Endothelial cell of hepatic sinusoid (primary cell): ENCODE measurements at regions not wholly inside any gene's neighbourhood (a gene's known extent, or its start where the extent isn't known, plus 50 kb on each side); places are given as distances from the start of the nearest gene placed in this dataset.
"Not testable (repeated sequence)": the region's sequence is repeated elsewhere in the genome, so short reads cannot be mapped to it uniquely, and the experiment has no call there.

Source experiments
- in situ Hi-C: cut with HindIII; loops from 2 replicates; pipeline ENCODE4 v1.10.0; 2017; ENCODE audit warnings: low sequenced_read_pairs

DNA sequence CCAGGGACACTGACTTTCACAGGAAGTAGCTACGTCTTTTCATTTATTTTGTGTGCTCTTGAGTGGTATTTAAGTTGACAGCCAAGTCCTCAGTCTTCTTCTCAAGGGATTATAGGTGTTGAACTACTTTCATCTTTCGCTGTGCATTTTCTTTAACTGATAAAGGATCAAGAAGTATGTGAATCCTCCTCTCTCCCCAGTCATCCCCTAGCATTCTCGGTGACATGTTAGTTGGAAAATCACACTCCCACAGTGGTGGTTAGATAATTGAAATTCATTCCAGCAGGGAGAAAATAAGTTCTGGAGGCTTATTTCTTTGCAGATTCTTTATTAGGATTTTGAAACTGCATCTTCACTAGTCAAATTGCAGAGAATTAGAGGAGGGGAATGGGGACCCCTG is 569.4 kb downstream of the MEI4 start:
- in situ Hi-C loops: no loop called here

DNA sequence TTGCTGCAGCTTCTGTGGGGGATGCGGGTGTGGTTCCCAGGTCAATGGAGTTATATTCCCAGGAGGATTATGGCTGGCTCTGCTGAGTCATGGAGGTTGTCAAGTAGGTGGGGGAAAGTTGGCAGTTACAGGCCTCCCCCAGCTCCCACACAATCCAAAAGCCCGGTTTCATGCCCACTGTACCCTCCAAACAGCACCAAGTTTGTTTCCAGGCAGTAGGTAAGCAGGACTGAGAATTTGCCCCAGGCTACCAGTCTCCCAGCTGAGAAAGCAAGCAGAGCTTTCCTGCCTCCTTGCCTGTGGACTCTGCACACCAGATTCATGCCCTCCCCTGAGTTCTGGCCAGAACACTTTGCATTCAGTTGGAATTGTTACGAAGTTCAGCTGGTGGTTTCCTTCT is 578.2 kb downstream of the MEI4 start:
- in situ Hi-C loops: no loop called here

DNA sequence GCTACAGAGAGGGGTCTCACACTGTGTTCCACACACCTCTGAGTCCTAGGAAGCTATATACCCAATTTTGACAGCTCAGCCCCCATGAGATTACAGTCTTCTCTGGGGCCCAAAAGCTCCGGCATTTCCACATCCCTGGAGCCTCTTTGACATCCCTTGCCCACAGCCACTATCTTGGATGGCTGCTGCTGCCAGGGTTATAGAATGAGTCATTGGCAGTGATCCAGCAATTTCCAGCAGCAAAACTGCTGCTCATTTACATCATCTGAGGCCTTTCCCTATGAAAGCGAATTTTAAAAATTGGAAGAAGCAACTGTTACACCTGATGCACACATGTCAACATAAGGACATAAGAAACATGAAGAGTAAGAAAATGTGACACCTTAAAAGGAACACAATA is 590.7 kb downstream of the MEI4 start:
- in situ Hi-C loops: no loop called here

DNA sequence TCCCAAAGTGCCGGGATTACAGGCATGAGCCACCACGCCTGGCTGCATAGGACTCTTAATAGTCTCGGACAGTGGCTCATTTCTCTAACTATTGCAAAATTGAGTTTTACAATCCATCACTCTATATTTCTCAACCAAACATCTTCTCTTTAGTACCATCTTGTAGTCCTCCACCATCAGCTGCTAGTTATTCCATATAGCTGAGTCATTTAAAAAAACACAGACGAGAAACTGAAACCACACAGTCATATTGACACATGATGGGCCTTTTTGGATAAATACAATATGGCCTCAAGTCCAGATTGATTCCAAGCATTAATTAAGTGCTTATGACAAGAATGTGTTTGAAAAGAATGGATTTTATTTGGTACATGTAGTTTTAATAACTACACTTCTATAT is 599.1 kb downstream of the MEI4 start:
- in situ Hi-C loops: no loop called here

GRCh38 chr6:78253618-78254017 is 600.8 kb downstream of the MEI4 start:
- in situ Hi-C loops: no loop called here

DNA sequence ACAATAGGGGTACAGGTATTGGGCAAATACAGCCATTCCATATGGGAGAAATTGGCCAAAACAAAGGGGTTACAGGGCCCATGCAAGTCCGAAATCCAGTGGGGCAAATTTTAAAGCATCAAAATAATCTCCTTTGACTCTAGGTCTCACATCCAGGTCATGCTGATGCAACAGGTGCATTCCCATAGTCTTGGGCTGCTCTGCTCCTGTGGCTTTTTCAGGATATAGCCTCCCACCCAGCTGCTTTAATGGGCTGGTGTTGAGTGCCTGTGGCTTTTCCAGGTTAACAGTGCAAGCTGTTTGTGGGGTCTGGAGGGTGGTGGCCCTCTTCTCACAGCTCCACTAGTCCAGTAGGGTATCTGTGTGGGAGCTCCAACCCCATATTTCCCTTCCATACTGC is 607.1 kb downstream of the MEI4 start:
- in situ Hi-C loops: no loop called here

GRCh38 chr6:78260427-78260826 is 606.9 kb upstream of the IRAK1BP1 start:
- in situ Hi-C loops: not testable (repeated sequence)

DNA sequence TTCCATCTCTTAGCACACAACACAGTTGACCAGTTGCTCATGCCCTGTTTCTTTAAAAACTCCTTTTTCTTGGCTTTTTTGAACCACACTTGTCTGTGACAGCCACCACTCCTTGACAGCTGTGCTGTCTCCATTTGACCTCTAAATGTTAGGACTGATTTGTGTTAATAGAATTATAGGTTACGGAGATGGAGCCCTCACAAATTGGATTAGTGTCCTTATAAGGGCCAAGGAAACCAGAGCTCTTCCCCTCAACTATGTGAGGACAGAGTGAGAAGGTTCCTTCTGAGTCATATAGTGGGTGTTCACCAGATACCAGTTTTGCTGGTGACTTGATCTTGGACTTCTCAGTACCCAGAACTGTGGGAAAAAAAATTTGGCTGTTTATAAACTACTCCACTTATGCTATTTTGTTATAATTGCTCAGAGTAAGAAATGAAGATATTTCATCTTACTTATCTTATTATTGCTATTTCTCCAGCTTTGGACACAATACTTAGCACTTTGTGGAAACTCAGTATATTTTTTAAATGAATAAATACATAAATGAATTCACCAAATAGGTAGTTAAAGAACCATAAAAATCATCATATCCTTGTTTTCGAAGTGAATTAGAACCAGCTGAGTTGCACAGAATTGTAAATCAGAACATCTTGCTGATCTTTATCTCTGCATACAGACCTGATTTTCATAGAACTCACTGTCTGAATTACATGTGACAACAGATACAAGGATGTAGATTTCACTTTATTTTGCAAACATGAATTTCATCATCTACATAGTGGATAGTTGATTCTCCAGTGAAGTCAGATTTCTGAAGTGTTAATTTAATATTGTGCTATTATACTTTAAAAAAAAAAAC is 598.5 kb upstream of the IRAK1BP1 start:
- in situ Hi-C loops: no loop called here

DNA sequence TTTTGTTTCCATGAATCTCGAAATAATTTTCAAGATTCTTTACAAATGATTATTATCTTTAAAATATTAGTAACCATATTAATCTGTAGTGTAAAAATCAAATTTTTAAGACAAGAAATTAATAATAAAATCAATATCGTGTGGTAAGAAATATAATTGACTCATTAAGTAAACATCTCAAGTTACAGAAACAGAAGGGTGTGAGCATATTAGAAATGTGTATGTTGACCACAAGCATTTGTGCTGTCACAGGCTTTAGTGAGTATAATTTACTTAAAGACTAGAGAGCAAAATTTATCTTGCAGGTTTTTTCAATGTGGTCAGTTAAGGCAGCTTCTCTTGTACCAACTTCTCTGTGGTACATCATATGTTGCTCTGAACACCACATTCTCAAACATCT is 566.5 kb upstream of the IRAK1BP1 start:
- in situ Hi-C loops: no loop called here

DNA sequence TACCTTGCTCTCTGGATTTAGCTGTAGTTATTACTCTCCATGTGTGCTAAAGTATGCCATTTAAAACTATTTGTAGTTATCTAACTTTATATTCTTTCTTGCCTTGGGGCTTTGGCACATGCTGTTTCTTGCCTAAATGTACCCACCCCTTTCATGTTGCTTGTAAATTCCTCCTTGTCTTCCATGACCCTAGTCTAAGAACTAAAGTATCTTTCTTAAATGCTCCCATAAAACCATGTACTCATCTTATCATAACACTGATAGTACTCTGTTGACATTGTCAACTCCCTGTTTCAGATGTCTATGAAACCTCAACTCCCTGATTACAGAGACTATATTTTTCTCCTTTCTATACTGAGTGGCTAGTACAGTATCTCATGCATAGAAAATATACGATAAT is 564.9 kb upstream of the IRAK1BP1 start:
- in situ Hi-C loops: no loop called here

- in situ Hi-C loops: no loop called here
These were observed 559.3 kb upstream of the IRAK1BP1 start for GRCh38 chr6:78308025-78308424.

GRCh38 chr6:78322068-78322845 is 545.1 kb upstream of the IRAK1BP1 start:
- in situ Hi-C loops: no loop called here

DNA sequence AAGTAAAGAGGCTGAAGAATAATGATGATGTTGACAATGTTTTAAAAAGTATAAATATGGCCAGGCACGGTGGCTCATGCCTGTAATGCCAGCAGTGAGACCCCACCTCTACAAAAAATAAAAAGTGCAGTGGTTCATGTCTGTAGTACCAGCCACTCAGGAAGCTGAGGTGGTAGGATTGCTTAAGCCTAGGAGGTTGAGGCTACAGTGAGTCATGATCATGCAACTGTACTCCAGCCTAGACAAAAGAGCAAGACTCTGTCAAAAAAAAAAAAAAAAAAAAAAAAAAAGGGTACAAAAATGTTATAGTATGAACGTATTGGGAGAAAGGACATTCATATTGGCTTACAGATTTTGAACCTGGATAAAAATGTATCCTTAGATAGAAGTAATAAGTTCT is 543.1 kb upstream of the IRAK1BP1 start:
- in situ Hi-C loops: no loop called here

DNA sequence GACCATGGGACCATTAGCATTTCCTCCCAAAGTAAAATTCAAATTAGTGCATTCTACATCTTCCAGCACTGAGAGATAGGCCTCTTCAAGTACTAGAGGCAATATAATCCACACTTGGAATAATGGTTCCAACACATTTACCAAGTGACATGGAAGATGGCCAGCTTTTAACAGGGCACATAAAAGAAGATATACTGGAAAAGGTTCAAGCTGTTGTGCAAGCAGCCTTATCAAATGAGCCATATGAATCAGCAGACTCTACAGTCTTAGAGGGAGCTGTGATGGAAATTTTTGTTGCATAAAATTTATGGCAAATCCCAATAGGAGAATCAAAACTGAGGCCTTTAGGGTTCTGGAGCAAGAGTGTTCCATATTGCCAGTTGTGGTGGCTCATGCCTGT is 526.6 kb upstream of the IRAK1BP1 start:
- in situ Hi-C loops: no loop called here

DNA sequence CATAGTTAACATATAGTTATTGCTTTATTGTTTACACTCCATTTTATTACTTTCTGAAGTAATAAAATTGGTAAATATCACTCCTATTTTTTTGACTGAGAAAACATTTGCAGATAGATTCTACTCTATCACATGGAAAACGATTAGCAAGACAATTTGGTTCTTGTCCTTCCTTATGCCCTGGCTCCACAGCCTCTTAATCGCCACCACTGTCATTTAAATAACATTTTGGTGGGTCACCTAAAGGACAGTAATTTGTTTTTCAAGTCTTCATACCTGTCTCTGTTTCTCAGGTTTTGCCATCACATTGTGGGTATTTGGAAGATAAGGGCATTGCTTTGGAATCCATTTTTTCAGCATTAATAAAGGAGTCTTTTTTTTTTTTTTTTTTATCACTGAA is 521.5 kb upstream of the IRAK1BP1 start:
- in situ Hi-C loops: no loop called here

DNA sequence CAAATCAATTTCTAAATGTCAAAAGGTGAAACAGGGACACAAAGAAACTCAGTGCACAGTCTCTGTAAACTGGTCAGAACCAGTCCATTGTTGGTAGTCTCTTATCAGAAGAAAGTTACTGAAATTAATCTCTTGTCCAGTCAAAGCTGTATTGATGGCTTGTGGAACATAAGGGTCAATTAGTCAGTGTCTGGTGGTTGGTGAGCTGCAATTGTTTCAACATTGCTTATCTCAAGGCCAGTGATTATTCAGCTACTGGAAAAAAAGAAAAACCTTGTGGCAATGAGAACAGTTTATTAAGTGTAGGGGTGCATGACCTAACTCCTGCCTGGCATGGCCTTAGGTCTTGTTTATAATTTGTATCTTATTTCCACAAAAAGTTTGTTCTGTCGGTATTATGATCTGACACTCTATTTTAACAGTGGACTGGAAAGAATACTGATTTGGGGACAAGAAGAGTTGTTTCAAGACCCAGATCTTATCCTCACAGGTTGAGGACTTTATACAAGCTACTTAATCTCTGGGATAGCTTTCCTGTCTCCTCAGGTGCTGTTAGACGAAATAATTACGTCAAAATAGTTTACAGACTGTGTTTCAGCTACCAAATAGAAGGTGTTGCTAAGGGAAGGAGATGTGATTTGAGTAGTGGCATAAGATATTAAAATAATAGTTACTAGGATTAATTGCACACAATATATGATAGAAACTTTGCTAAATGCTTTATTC is 520.0 kb upstream of the IRAK1BP1 start:
- in situ Hi-C loops: no loop called here

DNA sequence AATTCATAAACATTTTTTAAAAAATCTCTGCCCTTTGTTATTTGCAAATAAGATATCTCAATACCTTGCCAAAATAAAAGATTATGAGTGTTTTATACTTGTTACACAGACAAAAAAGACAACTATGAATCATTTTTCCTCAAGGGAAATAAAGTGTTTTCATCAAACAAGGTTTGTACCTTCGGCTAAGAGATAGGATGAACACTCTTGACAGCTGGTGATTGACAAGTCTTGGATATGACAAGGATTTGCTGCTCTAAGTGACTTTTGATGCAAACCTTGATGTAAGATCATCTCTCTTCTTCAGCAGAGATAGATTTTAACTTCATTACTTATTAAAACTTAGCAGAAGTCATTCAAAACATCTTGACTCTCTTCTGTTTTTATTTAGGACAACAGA is 514.3 kb upstream of the IRAK1BP1 start:
- in situ Hi-C loops: no loop called here

DNA sequence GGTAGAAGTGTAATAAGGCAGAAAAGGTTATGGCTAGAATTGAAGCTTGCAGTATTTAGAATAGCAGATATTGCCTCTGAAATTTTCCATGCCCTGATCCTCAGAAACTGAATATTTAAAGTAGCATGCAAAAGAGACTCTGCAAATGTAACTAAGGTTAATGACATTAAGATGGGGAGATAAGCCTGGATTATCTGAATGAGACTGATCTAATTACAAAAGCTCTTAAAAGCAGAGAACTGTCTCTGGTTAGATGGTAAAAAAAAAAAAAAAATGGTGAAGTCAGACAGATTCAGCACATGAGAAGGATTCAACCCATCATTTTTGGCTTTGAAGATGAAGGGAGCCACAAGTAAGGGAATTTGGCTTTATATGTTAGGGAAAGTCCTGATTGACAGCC is 503.7 kb upstream of the IRAK1BP1 start:
- in situ Hi-C loops: no loop called here

DNA sequence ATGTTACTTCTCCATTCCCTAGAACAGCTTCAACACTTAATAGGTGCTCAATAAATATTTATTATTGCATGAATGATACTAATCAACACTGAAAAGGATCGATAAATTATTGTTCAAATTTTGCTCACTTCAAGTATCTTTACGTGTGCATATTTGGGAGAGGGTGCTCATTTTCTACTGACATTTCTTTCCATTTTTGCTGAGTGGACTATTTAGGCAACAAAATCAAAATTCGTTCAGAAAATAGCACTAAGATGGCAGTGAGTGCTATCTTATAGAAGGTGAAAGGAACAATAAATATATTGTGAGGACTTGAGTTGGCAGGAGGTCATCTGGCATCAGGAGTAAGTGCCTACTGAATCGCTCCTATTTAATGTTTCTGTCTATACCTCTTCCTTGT is 501.9 kb upstream of the IRAK1BP1 start:
- in situ Hi-C loops: no loop called here

GRCh38 chr6:78377056-78377455 is 490.3 kb upstream of the IRAK1BP1 start:
- in situ Hi-C loops: no loop called here

DNA sequence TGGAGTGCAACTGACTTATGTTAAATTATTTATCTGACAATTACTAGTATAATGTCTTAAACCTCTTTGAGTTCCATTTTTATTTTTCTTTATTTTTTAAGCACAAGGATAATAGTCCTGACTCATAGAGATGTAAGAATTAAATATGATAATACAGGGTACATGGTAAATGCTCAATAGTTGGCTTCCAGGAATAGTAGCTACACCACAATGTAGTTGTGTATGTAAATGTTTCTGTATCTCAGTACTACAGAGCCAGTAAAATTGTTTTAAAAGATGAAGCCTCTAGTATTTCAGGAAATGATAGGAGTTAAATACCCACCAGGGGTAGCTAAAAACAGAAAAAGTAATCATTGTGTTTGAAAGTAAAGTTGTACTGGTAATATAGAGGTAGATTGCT is 487.4 kb upstream of the IRAK1BP1 start:
- in situ Hi-C loops: no loop called here

DNA sequence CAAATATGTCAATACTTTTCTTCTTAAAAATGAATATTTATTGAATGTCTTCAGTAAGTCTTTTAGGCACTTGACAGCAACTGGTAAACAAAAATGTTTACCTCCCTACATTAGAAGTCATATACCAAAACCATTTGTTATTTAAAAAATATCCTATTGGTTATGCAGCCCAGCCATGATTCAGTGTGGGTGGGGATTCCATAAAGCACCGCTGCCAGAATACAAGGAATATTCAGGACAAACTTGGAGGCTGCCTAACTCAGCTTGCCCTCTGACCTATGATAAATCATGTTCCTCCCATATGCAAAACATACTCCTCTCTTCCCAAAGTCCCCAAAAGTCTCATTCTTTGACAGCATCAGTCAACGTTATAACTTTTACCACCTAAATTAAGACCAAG is 486.8 kb upstream of the IRAK1BP1 start:
- in situ Hi-C loops: no loop called here
